ENCODE measurements at regions not wholly inside any gene's neighbourhood (a gene's known extent, or its start where the extent isn't known, plus 50 kb on each side); places are given as distances from the start of the nearest gene placed in this dataset.

- H3K9me3 ChIP-seq (ENCODE audit: low read depth, low read length): no peaks in the 10 kb centered on the region
- DNase-seq (ENCODE audit: insufficient read length, low spot score, missing footprints): peak; percentile 37
Observed at GRCh38 chr12:34203866-34204620, 181.7 kb downstream of the ALG10 start.

DNA sequence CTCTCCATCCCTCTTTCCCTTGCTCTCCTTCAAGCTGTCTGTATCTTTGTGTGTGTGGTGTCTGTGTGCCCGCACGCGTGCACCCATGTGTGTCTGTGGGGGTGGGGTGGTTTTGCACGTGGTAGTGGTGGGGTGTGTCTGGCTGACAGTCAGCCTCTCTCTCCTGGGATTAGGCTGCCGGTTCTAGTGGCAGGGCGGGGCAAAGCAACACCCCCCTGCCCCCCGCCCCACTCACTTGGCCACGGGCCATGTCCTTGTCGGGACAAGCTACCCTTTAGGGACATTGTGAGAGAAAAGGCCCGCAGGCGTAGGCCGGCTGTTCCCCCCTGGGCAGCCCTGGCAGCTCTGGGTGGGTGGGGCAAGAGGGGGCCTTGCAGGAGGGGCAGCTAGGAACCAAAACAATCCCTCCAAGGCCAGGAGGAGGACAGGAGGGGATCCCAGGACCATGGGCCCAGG, 182.6 kb downstream of the ALG10 start:
- no peak for DNase-seq (ENCODE audit: insufficient read length, low spot score, missing footprints)
- Histone ChIP-seq H2AFZ (ENCODE audit: low read length) (no peak overlapping the region), H3K27ac (ENCODE audit: low read depth, low read length) (no peak overlapping the region), H3K36me3 (ENCODE audit: insufficient read depth, low read length) (no peaks in the 10 kb centered on the region), H3K4me1 (ENCODE audit: insufficient read depth, low read length) (no peaks in the 10 kb centered on the region), H3K4me3 (ENCODE audit: insufficient read depth, low read length) (no peak overlapping the region), H3K27me3 (ENCODE audit: insufficient read depth, low read length) (no peaks in the 10 kb centered on the region), H3K9me3 (ENCODE audit: low read depth, low read length) (no peaks in the 10 kb centered on the region), H3K4me2 (ENCODE audit: insufficient read depth, low read length) (no peak overlapping the region), H3K79me2 (ENCODE audit: insufficient read depth, low read length) (no peaks in the 10 kb centered on the region), H4K20me1 (ENCODE audit: insufficient read depth, low read length) (no peaks in the 10 kb centered on the region)
- TF ChIP-seq, protein P1, sequence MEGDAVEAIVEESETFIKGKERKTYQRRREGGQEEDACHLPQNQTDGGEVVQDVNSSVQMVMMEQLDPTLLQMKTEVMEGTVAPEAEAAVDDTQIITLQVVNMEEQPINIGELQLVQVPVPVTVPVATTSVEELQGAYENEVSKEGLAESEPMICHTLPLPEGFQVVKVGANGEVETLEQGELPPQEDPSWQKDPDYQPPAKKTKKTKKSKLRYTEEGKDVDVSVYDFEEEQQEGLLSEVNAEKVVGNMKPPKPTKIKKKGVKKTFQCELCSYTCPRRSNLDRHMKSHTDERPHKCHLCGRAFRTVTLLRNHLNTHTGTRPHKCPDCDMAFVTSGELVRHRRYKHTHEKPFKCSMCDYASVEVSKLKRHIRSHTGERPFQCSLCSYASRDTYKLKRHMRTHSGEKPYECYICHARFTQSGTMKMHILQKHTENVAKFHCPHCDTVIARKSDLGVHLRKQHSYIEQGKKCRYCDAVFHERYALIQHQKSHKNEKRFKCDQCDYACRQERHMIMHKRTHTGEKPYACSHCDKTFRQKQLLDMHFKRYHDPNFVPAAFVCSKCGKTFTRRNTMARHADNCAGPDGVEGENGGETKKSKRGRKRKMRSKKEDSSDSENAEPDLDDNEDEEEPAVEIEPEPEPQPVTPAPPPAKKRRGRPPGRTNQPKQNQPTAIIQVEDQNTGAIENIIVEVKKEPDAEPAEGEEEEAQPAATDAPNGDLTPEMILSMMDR (IDR thresholded peaks at IDR 0.05; ENCODE audit: extremely low read depth, low read depth, low read length): no peak

More at GRCh38 chr12:34203866-34204620, 181.7 kb downstream of the ALG10 start:
- Histone ChIP-seq H3K4me1 (ENCODE audit: insufficient read depth, low read length) (no peaks in the 10 kb centered on the region), H3K27ac (ENCODE audit: low read depth, low read length) (no peak overlapping the region), H3K27me3 (ENCODE audit: insufficient read depth, low read length) (no peaks in the 10 kb centered on the region), H3K4me2 (ENCODE audit: insufficient read depth, low read length) (no peak overlapping the region), H3K79me2 (ENCODE audit: insufficient read depth, low read length) (no peaks in the 10 kb centered on the region), H2AFZ (ENCODE audit: low read length) (no peak overlapping the region), H3K4me3 (ENCODE audit: insufficient read depth, low read length) (no peak overlapping the region), H3K36me3 (ENCODE audit: insufficient read depth, low read length) (no peaks in the 10 kb centered on the region), H4K20me1 (ENCODE audit: insufficient read depth, low read length) (no peaks in the 10 kb centered on the region)
- TF ChIP-seq, protein P1 (IDR thresholded peaks at IDR 0.05; ENCODE audit: extremely low read depth, low read depth, low read length): no peak

DNA sequence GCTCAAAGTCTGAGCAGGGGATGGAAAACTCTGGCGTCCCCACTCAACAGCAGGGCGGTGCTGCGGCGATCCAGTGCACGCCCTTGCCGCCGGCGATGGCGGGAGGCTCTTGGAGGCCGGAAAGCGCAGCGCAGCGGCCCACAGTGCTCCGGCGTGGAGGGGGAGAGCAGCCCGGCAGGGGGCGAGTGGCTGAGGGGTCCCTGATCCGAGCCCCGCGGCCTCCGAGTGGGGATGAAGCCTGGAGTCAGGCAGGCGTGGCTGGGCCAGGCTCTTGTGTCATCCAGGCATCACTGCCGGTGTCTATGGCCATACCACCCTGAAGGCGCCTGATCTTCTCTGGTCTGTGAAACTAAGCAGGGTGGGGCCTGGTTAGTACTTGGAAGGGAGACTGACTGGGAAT, 183.1 kb downstream of the ALG10 start:
- no peaks in the 10 kb centered on the region for H4K20me1 ChIP-seq (ENCODE audit: insufficient read depth, low read length)

More for the DNA sequence above, 183.1 kb downstream of the ALG10 start:
- Histone ChIP-seq H3K27ac (ENCODE audit: low read depth, low read length) (no peak overlapping the region), H2AFZ (ENCODE audit: low read length) (no peak overlapping the region), H3K4me2 (ENCODE audit: insufficient read depth, low read length) (no peak overlapping the region), H3K4me3 (ENCODE audit: insufficient read depth, low read length) (no peak overlapping the region), H3K9me3 (ENCODE audit: low read depth, low read length) (no peaks in the 10 kb centered on the region), H3K36me3 (ENCODE audit: insufficient read depth, low read length) (no peaks in the 10 kb centered on the region), H3K27me3 (ENCODE audit: insufficient read depth, low read length) (no peaks in the 10 kb centered on the region), H3K79me2 (ENCODE audit: insufficient read depth, low read length) (no peaks in the 10 kb centered on the region), H3K4me1 (ENCODE audit: insufficient read depth, low read length) (no peaks in the 10 kb centered on the region)
- TF ChIP-seq, protein P1 (IDR thresholded peaks at IDR 0.05; ENCODE audit: extremely low read depth, low read depth, low read length): no peak
- DNase-seq (ENCODE audit: insufficient read length, low spot score, missing footprints): peak; percentile 36
